GM19452 (cell line): ENCODE measurements at regions not wholly inside any gene's neighbourhood (a gene's known extent, or its start where the extent isn't known, plus 50 kb on each side); places are given as distances from the start of the nearest gene placed in this dataset.

Source experiments
- ATAC-seq: cut with Tn5 transposase; IDR thresholded peaks from one replicate; pipeline ENCODE4 v1.9.1; 2021; ENCODE audit not compliant: unreplicated experiment

- ATAC-seq: no peak
Observed at GRCh38 chr1:29993950-29994349, 729.4 kb downstream of the MATN1 start.

- no peak for ATAC-seq
Observed at GRCh38 chr1:29991815-29992214, 731.6 kb downstream of the MATN1 start.

- no peak for ATAC-seq
Observed at GRCh38 chr1:29991025-29991424, 732.4 kb downstream of the MATN1 start.

GRCh38 chr1:29990304-29990703 is 733.1 kb downstream of the MATN1 start:
- ATAC-seq: no peak

- no peak for ATAC-seq
Observed at GRCh38 chr1:29986986-29987385, 736.4 kb downstream of the MATN1 start.

- no peak for ATAC-seq
Observed at GRCh38 chr1:29985606-29985945, 737.8 kb downstream of the MATN1 start.

- no peak for ATAC-seq
Observed at GRCh38 chr1:29984862-29985605, 738.4 kb downstream of the MATN1 start.

- ATAC-seq: no peak
Observed at GRCh38 chr1:29984166-29984861, 739.1 kb downstream of the MATN1 start.

- ATAC-seq: no peak
Observed at GRCh38 chr1:29983321-29983720, 740.1 kb downstream of the MATN1 start.

GRCh38 chr1:29981586-29982239 is 741.7 kb downstream of the MATN1 start:
- no peak for ATAC-seq

GRCh38 chr1:29977550-29977949 is 741.2 kb downstream of the PTPRU start:
- ATAC-seq: no peak

- no peak for ATAC-seq
Observed at GRCh38 chr1:29975036-29975694, 738.8 kb downstream of the PTPRU start.

- no peak for ATAC-seq
Observed at GRCh38 chr1:29974316-29974724, 738.0 kb downstream of the PTPRU start.

- no peak for ATAC-seq
Observed at GRCh38 chr1:29973406-29973805, 737.1 kb downstream of the PTPRU start.

- no peak for ATAC-seq
Observed at GRCh38 chr1:29972421-29973053, 736.2 kb downstream of the PTPRU start.

GRCh38 chr1:29971703-29972102 is 735.4 kb downstream of the PTPRU start:
- ATAC-seq: no peak

- no peak for ATAC-seq
Observed at GRCh38 chr1:29970747-29971325, 734.5 kb downstream of the PTPRU start.

GRCh38 chr1:29969576-29969975 is 733.3 kb downstream of the PTPRU start:
- no peak for ATAC-seq

GRCh38 chr1:29967261-29967660 is 730.9 kb downstream of the PTPRU start:
- no peak for ATAC-seq

- ATAC-seq: no peak
Observed at GRCh38 chr1:29966526-29967045, 730.3 kb downstream of the PTPRU start.
